ENCODE measurements at regions not wholly inside any gene's neighbourhood (a gene's known extent, or its start where the extent isn't known, plus 50 kb on each side); places are given as distances from the start of the nearest gene placed in this dataset.

- H3K4me2 ChIP-seq (ENCODE audit: low read length) = no peak overlapping the region
- no peaks in the 10 kb centered on the region for H3K9me3 ChIP-seq (ENCODE audit: control insufficient read depth, insufficient read depth, low read length)
- no peaks in the 10 kb centered on the region for H3K9me2 ChIP-seq (replicated peaks; ENCODE audit: control insufficient read depth, low read length)
- no peak overlapping the region for H3K4me3 ChIP-seq (ENCODE audit: low read length)
- TF ChIP-seq, protein P1, sequence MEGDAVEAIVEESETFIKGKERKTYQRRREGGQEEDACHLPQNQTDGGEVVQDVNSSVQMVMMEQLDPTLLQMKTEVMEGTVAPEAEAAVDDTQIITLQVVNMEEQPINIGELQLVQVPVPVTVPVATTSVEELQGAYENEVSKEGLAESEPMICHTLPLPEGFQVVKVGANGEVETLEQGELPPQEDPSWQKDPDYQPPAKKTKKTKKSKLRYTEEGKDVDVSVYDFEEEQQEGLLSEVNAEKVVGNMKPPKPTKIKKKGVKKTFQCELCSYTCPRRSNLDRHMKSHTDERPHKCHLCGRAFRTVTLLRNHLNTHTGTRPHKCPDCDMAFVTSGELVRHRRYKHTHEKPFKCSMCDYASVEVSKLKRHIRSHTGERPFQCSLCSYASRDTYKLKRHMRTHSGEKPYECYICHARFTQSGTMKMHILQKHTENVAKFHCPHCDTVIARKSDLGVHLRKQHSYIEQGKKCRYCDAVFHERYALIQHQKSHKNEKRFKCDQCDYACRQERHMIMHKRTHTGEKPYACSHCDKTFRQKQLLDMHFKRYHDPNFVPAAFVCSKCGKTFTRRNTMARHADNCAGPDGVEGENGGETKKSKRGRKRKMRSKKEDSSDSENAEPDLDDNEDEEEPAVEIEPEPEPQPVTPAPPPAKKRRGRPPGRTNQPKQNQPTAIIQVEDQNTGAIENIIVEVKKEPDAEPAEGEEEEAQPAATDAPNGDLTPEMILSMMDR (IDR thresholded peaks at IDR 0.05; ENCODE audit: low read depth, low read length, poor library complexity, severe bottlenecking) = no peak
- TF ChIP-seq EZH2phosphoT487 (IDR thresholded peaks at IDR 0.05; ENCODE audit: borderline replicate concordance, low read length) = no peak
- no peaks in the 10 kb centered on the region for H3K79me2 ChIP-seq (ENCODE audit: control insufficient read depth, low read length)
- H3K27me3 ChIP-seq (ENCODE audit: control insufficient read depth, low read length) = no peaks in the 10 kb centered on the region
- no peaks in the 10 kb centered on the region for H3F3A ChIP-seq (ENCODE audit: control insufficient read depth, insufficient read depth)
- no peaks in the 10 kb centered on the region for H3K4me1 ChIP-seq (ENCODE audit: control insufficient read depth, low read length)
- no peaks in the 10 kb centered on the region for H4K20me1 ChIP-seq (ENCODE audit: control insufficient read depth, insufficient read depth, low read depth, low read length)
- no peak overlapping the region for H3K27ac ChIP-seq (ENCODE audit: low read depth, low read length)
- H3K36me3 ChIP-seq (ENCODE audit: control insufficient read depth, low read length) = no peaks in the 10 kb centered on the region
These were observed 238.6 kb upstream of the ADAMTSL1 start for GRCh38 chr9:18235181-18235908.

GRCh38 chr9:18236336-18236735 lies 237.6 kb upstream of the ADAMTSL1 start:
- Histone ChIP-seq H3K4me2 (ENCODE audit: low read length) (no peak overlapping the region), H3K9me3 (ENCODE audit: control insufficient read depth, insufficient read depth, low read length) (no peaks in the 10 kb centered on the region), H3K36me3 (ENCODE audit: control insufficient read depth, low read length) (no peaks in the 10 kb centered on the region), H3K79me2 (ENCODE audit: control insufficient read depth, low read length) (no peaks in the 10 kb centered on the region), H3K4me1 (ENCODE audit: control insufficient read depth, low read length) (no peaks in the 10 kb centered on the region), H3K27ac (ENCODE audit: low read depth, low read length) (no peak overlapping the region), H3K9me2 (replicated peaks; ENCODE audit: control insufficient read depth, low read length) (no peaks in the 10 kb centered on the region), H3K27me3 (ENCODE audit: control insufficient read depth, low read length) (no peaks in the 10 kb centered on the region), H3K4me3 (ENCODE audit: low read length) (no peak overlapping the region), H4K20me1 (ENCODE audit: control insufficient read depth, insufficient read depth, low read depth, low read length) (no peaks in the 10 kb centered on the region), H3F3A (ENCODE audit: control insufficient read depth, insufficient read depth) (no peaks in the 10 kb centered on the region)
- TF ChIP-seq EZH2phosphoT487 (IDR thresholded peaks at IDR 0.05; ENCODE audit: borderline replicate concordance, low read length) = no peak
- TF ChIP-seq, protein P1 (IDR thresholded peaks at IDR 0.05; ENCODE audit: low read depth, low read length, poor library complexity, severe bottlenecking) = no peak

- no peaks in the 10 kb centered on the region for H3K9me3 ChIP-seq (ENCODE audit: control insufficient read depth, insufficient read depth, low read length)
- no peaks in the 10 kb centered on the region for H3K79me2 ChIP-seq (ENCODE audit: control insufficient read depth, low read length)
- no peaks in the 10 kb centered on the region for H3K36me3 ChIP-seq (ENCODE audit: control insufficient read depth, low read length)
- H3K27me3 ChIP-seq (ENCODE audit: control insufficient read depth, low read length) = no peaks in the 10 kb centered on the region
- H3K9me2 ChIP-seq (replicated peaks; ENCODE audit: control insufficient read depth, low read length) = no peaks in the 10 kb centered on the region
- no peak overlapping the region for H3K27ac ChIP-seq (ENCODE audit: low read depth, low read length)
- no peak overlapping the region for H3K4me3 ChIP-seq (ENCODE audit: low read length)
- no peak for TF ChIP-seq EZH2phosphoT487 (IDR thresholded peaks at IDR 0.05; ENCODE audit: borderline replicate concordance, low read length)
- TF ChIP-seq, protein P1 (IDR thresholded peaks at IDR 0.05; ENCODE audit: low read depth, low read length, poor library complexity, severe bottlenecking) = no peak
- H4K20me1 ChIP-seq (ENCODE audit: control insufficient read depth, insufficient read depth, low read depth, low read length) = no peaks in the 10 kb centered on the region
- no peak overlapping the region for H3K4me2 ChIP-seq (ENCODE audit: low read length)
- no peaks in the 10 kb centered on the region for H3K4me1 ChIP-seq (ENCODE audit: control insufficient read depth, low read length)
- no peaks in the 10 kb centered on the region for H3F3A ChIP-seq (ENCODE audit: control insufficient read depth, insufficient read depth)
These were observed 236.2 kb upstream of the ADAMTSL1 start for GRCh38 chr9:18237776-18238175.

All from DOHH2 (cell line).